ENCODE measurements at regions not wholly inside any gene's neighbourhood (a gene's known extent, or its start where the extent isn't known, plus 50 kb on each side); places are given as distances from the start of the nearest gene placed in this dataset.

GRCh38 chr5:116666901-116667300, 92.3 kb upstream of the SEMA6A start:
- peaks cover 35% of the 10 kb centered on the region for H3K4me1 Mint-ChIP-seq
- no peak for DNase-seq (ENCODE audit: low read depth, low spot score)

GRCh38 chr5:116664988-116665387, 90.4 kb upstream of the SEMA6A start:
- peaks cover 16% of the 10 kb centered on the region for H3K4me1 Mint-ChIP-seq
- no peak for TF ChIP-seq CTCF (conservative IDR thresholded peaks at IDR 0.05)
- no peaks in the 10 kb centered on the region for H3K36me3 Mint-ChIP-seq (ENCODE audit: low read depth)

More at GRCh38 chr5:116666901-116667300, 92.3 kb upstream of the SEMA6A start:
- peaks cover 8% of the 10 kb centered on the region for H3K9me3 Mint-ChIP-seq
- TF ChIP-seq CTCF (conservative IDR thresholded peaks at IDR 0.05), result no peak
- no peaks in the 10 kb centered on the region for H3K36me3 Mint-ChIP-seq (ENCODE audit: low read depth)
- no peak overlapping the region for H3K27ac Mint-ChIP-seq (ENCODE audit: unreplicated experiment)
- H3K4me3 Mint-ChIP-seq, result no peak overlapping the region
- H3K27me3 Mint-ChIP-seq (ENCODE audit: low read depth), result no peaks in the 10 kb centered on the region

GRCh38 chr5:116663081-116663480, 88.5 kb upstream of the SEMA6A start:
- no peak overlapping the region for H3K27ac Mint-ChIP-seq (ENCODE audit: unreplicated experiment)
- no peaks in the 10 kb centered on the region for H3K27me3 Mint-ChIP-seq (ENCODE audit: low read depth)
- H3K9me3 Mint-ChIP-seq, result peaks cover 3% of the 10 kb centered on the region
- DNase-seq (ENCODE audit: low read depth, low spot score), result no peak
- no peak for TF ChIP-seq CTCF (conservative IDR thresholded peaks at IDR 0.05)
- H3K4me3 Mint-ChIP-seq, result no peak overlapping the region
- peaks cover 10% of the 10 kb centered on the region for H3K4me1 Mint-ChIP-seq
- H3K36me3 Mint-ChIP-seq (ENCODE audit: low read depth), result no peaks in the 10 kb centered on the region

More at GRCh38 chr5:116664988-116665387, 90.4 kb upstream of the SEMA6A start:
- no peak for DNase-seq (ENCODE audit: low read depth, low spot score)
- Mint-ChIP-seq H3K27me3 (ENCODE audit: low read depth) (no peaks in the 10 kb centered on the region), H3K27ac (ENCODE audit: unreplicated experiment) (no peak overlapping the region), H3K9me3 (peaks cover 3% of the 10 kb centered on the region), H3K4me3 (no peak overlapping the region)

- H3K27ac Mint-ChIP-seq (ENCODE audit: unreplicated experiment), result no peak overlapping the region
- DNase-seq (ENCODE audit: low read depth, low spot score), result no peak
- no peaks in the 10 kb centered on the region for H3K27me3 Mint-ChIP-seq (ENCODE audit: low read depth)
- peaks cover 3% of the 10 kb centered on the region for H3K9me3 Mint-ChIP-seq
- H3K4me1 Mint-ChIP-seq, result peaks cover 10% of the 10 kb centered on the region
- TF ChIP-seq CTCF (conservative IDR thresholded peaks at IDR 0.05), result no peak
- H3K36me3 Mint-ChIP-seq (ENCODE audit: low read depth), result no peaks in the 10 kb centered on the region
- no peak overlapping the region for H3K4me3 Mint-ChIP-seq
Measured at GRCh38 chr5:116661419-116661818, 86.8 kb upstream of the SEMA6A start.

GRCh38 chr5:116660929-116661328, 86.3 kb upstream of the SEMA6A start:
- no peak overlapping the region for H3K27ac Mint-ChIP-seq (ENCODE audit: unreplicated experiment)
- TF ChIP-seq CTCF (conservative IDR thresholded peaks at IDR 0.05), result no peak
- no peak overlapping the region for H3K4me3 Mint-ChIP-seq
- peaks cover 3% of the 10 kb centered on the region for H3K9me3 Mint-ChIP-seq
- H3K36me3 Mint-ChIP-seq (ENCODE audit: low read depth), result no peaks in the 10 kb centered on the region
- H3K27me3 Mint-ChIP-seq (ENCODE audit: low read depth), result no peaks in the 10 kb centered on the region
- DNase-seq (ENCODE audit: low read depth, low spot score), result no peak
- H3K4me1 Mint-ChIP-seq, result peaks cover 10% of the 10 kb centered on the region

GRCh38 chr5:116658830-116659229, 84.2 kb upstream of the SEMA6A start:
- no peak for TF ChIP-seq CTCF (conservative IDR thresholded peaks at IDR 0.05)
- H3K9me3 Mint-ChIP-seq, result no peaks in the 10 kb centered on the region
- no peak overlapping the region for H3K27ac Mint-ChIP-seq (ENCODE audit: unreplicated experiment)
- H3K27me3 Mint-ChIP-seq (ENCODE audit: low read depth), result no peaks in the 10 kb centered on the region
- peaks cover 17% of the 10 kb centered on the region for H3K4me1 Mint-ChIP-seq
- H3K4me3 Mint-ChIP-seq, result no peak overlapping the region
- H3K36me3 Mint-ChIP-seq (ENCODE audit: low read depth), result no peaks in the 10 kb centered on the region
- DNase-seq (ENCODE audit: low read depth, low spot score), result no peak

Measured in neural crest cell (in vitro differentiated cells).